IMR-90 (cell line): ENCODE measurements at regions not wholly inside any gene's neighbourhood (a gene's known extent, or its start where the extent isn't known, plus 50 kb on each side); places are given as distances from the start of the nearest gene placed in this dataset.

ENCODE experiments used
- ATAC-seq: fragments of 200-7000 bp; cut with Tn5 transposase; 2 replicates; pipeline ENCODE4 v1.9.1; 2020; ENCODE audit warnings: low read depth, mild to moderate bottlenecking, moderate library complexity
- BruUV-seq: library from RNA; stranded (reverse); fragments of 400-500 nt; replicated peaks from 2 replicates; lab custom pipeline; 2021; lab: Mats Ljungman, UMichigan
- CTCF ChIA-PET: fragments of 300-600 bp; formaldehyde crosslinking; extraction: SDS; loops from one replicate; lab custom pipeline; 2021; ENCODE audit warnings: antibody characterized with exemption; lab: Yijun Ruan, JAX
- POLR2A ChIA-PET: fragments of 300-600 bp; sonication (Branson Sonifier 250); formaldehyde crosslinking; loops from one replicate; lab custom pipeline; 2022; ENCODE audit warnings: antibody characterized with exemption; ENCODE audit not compliant: unreplicated experiment; lab: Charles Lee
- DNase-seq: peaks from one replicate; pipeline ENCODE4 v3.0.0; 2013
- H2AFZ ChIP-seq: replicated peaks from 2 replicates; pipeline ENCODE3; 2013; ENCODE audit warnings: low read length, mild to moderate bottlenecking; ENCODE audit not compliant: poor library complexity
- H2AK5ac ChIP-seq: 2 replicates; pipeline ENCODE4 v1.6.1; 2013; ENCODE audit warnings: low read depth, low read length, inconsistent platforms
- H2AK9ac ChIP-seq: replicated peaks from 2 replicates; pipeline ENCODE3; 2013; ENCODE audit warnings: mild to moderate bottlenecking, low read depth, low read length, moderate library complexity; ENCODE audit not compliant: poor library complexity
- H2BK120ac ChIP-seq: 2 replicates; pipeline ENCODE4 v1.6.1; 2013; ENCODE audit warnings: low read depth, low read length, inconsistent platforms
- H2BK15ac ChIP-seq: 3 replicates; pipeline ENCODE4 v1.6.1; 2013; ENCODE audit warnings: low read depth, low read length, inconsistent platforms
- H2BK20ac ChIP-seq: 2 replicates; pipeline ENCODE4 v1.6.1; 2013; ENCODE audit warnings: low read depth, mild to moderate bottlenecking, inconsistent platforms, low read length, moderate library complexity
- H2BK5ac ChIP-seq: 2 replicates; pipeline ENCODE4 v1.6.1; 2013; ENCODE audit warnings: mild to moderate bottlenecking, low read depth, low read length, inconsistent platforms; ENCODE audit not compliant: poor library complexity, severe bottlenecking
- H3K14ac ChIP-seq: replicated peaks from 2 replicates; pipeline ENCODE4 v1.6.1; 2013; ENCODE audit warnings: low read depth, low read length, inconsistent platforms
- H3K18ac ChIP-seq: 2 replicates; pipeline ENCODE4 v1.6.1; 2013; ENCODE audit warnings: low read depth, low read length, control low read depth
- H3K23ac ChIP-seq: 2 replicates; pipeline ENCODE4 v1.6.1; 2013; ENCODE audit warnings: low read depth, low read length, inconsistent platforms
- H3K27ac ChIP-seq: 2 replicates; pipeline ENCODE4 v1.5.1; 2013; ENCODE audit warnings: mild to moderate bottlenecking, control low read depth, low read length; ENCODE audit not compliant: insufficient read depth
- H3K27me3 ChIP-seq: 2 replicates; pipeline ENCODE4 v1.6.1; 2013; ENCODE audit warnings: low read length; ENCODE audit not compliant: control insufficient read depth, insufficient read depth
- H3K36me3 ChIP-seq: 2 replicates; pipeline ENCODE4 v1.6.1; 2013; ENCODE audit warnings: low read length, mixed read lengths; ENCODE audit not compliant: control insufficient read depth, insufficient read depth
- H3K4ac ChIP-seq: 2 replicates; pipeline ENCODE4 v1.6.1; 2013; ENCODE audit warnings: low read depth, low read length, inconsistent platforms
- H3K4me1 ChIP-seq: 2 replicates; pipeline ENCODE4 v1.6.1; 2013; ENCODE audit warnings: low read length, mixed read lengths; ENCODE audit not compliant: control insufficient read depth, insufficient read depth
- H3K4me2 ChIP-seq: 2 replicates; pipeline ENCODE4 v1.6.1; 2013; ENCODE audit warnings: low read depth, mild to moderate bottlenecking, control low read depth, low read length, moderate library complexity
- H3K4me3 ChIP-seq: 2 replicates; pipeline ENCODE4 v1.5.1; 2013; ENCODE audit warnings: low read depth, mild to moderate bottlenecking, control low read depth, low read length, moderate library complexity; ENCODE audit not compliant: insufficient read depth
- H3K56ac ChIP-seq: 2 replicates; pipeline ENCODE4 v1.6.1; 2013; ENCODE audit warnings: low read length, inconsistent platforms; ENCODE audit not compliant: insufficient read depth; ENCODE audit errors: extremely low read depth
- H3K79me1 ChIP-seq, 2 experiments: 2 replicates each; pipeline ENCODE4 v1.6.1; 2013; ENCODE audit warnings: low read length in 2 of 2, inconsistent platforms in 1 of 2, low read depth in 1 of 2
- H3K9ac ChIP-seq: 2 replicates; pipeline ENCODE4 v1.6.1; 2013; ENCODE audit warnings: low read depth, low read length, control low read depth
- H3K9me1 ChIP-seq: 2 replicates; pipeline ENCODE4 v1.6.1; 2013; ENCODE audit warnings: low read length, inconsistent platforms; ENCODE audit not compliant: insufficient read depth
- H3K9me3 ChIP-seq: 2 replicates; pipeline ENCODE4 v1.6.1; 2013; ENCODE audit warnings: low read length; ENCODE audit not compliant: control insufficient read depth, insufficient read depth
- H4K20me1 ChIP-seq: 2 replicates; pipeline ENCODE4 v1.6.1; 2013; ENCODE audit warnings: low read length, inconsistent platforms; ENCODE audit not compliant: insufficient read depth
- H4K5ac ChIP-seq: 2 replicates; pipeline ENCODE4 v1.6.1; 2013; ENCODE audit warnings: mild to moderate bottlenecking, low read depth, low read length, control low read depth
- H4K8ac ChIP-seq, 2 experiments: 2 replicates each; pipeline ENCODE4 v1.6.1; 2013; ENCODE audit warnings: low read depth in 2 of 2, low read length in 2 of 2, control low read depth in 1 of 2, inconsistent platforms in 1 of 2
- H4K91ac ChIP-seq: 2 replicates; pipeline ENCODE4 v1.6.1; 2013; ENCODE audit warnings: low read depth, low read length, inconsistent platforms; ENCODE audit not compliant: insufficient read depth
- CHD1 ChIP-seq: IDR thresholded peaks from 2 replicates; pipeline ENCODE4 v1.6.1; 2012; ENCODE audit warnings: low read depth, low read length, improper control_type of control experiment
- CTCF ChIP-seq: conservative IDR thresholded peaks from 2 replicates; pipeline ENCODE4 v1.5.1; 2012; ENCODE audit warnings: mild to moderate bottlenecking, low read depth, low read length, improper control_type of control experiment
- FOS ChIP-seq: fragments of 150-350 bp; IDR thresholded peaks from 2 replicates; pipeline ENCODE4 v1.6.1; 2016; ENCODE audit warnings: low read depth, low read length
- NFE2L2 ChIP-seq: fragments of 150-350 bp; IDR thresholded peaks from 2 replicates; pipeline ENCODE4 v1.6.1; 2016; ENCODE audit warnings: low read depth, mild to moderate bottlenecking, low read length
- RAD21 ChIP-seq: IDR thresholded peaks from 2 replicates; pipeline ENCODE4 v1.6.1; 2012; ENCODE audit warnings: low read length, improper control_type of control experiment
- RCOR1 ChIP-seq: IDR thresholded peaks from 2 replicates; pipeline ENCODE4 v1.6.1; 2012; ENCODE audit warnings: mild to moderate bottlenecking, low read length, improper control_type of control experiment; ENCODE audit not compliant: insufficient replicate concordance
- RFX5 ChIP-seq: IDR thresholded peaks from 2 replicates; pipeline ENCODE4 v1.8.0; 2012; ENCODE audit warnings: low read depth, mild to moderate bottlenecking, low read length, moderate library complexity
- SMC3 ChIP-seq: fragments of 150-350 bp; IDR thresholded peaks from 2 replicates; pipeline ENCODE4 v1.6.1; 2016; ENCODE audit warnings: low read depth, mild to moderate bottlenecking, antibody characterized with exemption, low read length, moderate library complexity
- dilution Hi-C: fragments of 300-500 bp; cut with HindIII; formaldehyde crosslinking; loops from one replicate; pipeline ENCODE4 v1.14.3; 2018; ENCODE audit warnings: low sequenced_read_pairs; ENCODE audit not compliant: unreplicated experiment
- in situ Hi-C: fragments of 300-500 bp; cut with MboI; formaldehyde crosslinking; loops from 3 replicates; pipeline ENCODE4 v1.14.3; 2019; ENCODE audit warnings: low sequenced_read_pairs, inconsistent platforms, mixed read lengths
- intact Hi-C: fragments of 100-400 bp; cut with micrococcal nuclease; formaldehyde crosslinking; loops from 2 replicates; pipeline ENCODE4 v1.10.0; 2022

- Histone ChIP-seq H3K56ac (no peak overlapping the region), H2AK5ac (no peak overlapping the region), H3K14ac (no peak overlapping the region), H3K18ac (no peak overlapping the region), H2BK120ac (no peak overlapping the region), H2BK5ac (no peak overlapping the region), H3K4me3 (no peak overlapping the region), H4K91ac (no peak overlapping the region), H3K4me2 (no peak overlapping the region), H3K4ac (no peak overlapping the region), H4K20me1 (no peaks in the 10 kb centered on the region), H3K9ac (no peak overlapping the region), H2AFZ (no peak overlapping the region), H3K27ac (no peak overlapping the region), H4K5ac (no peak overlapping the region), H3K36me3 (no peaks in the 10 kb centered on the region), H3K4me1 (no peaks in the 10 kb centered on the region), H2BK20ac (no peak overlapping the region), H3K79me1 (no peaks in the 10 kb centered on the region), H3K27me3 (no peaks in the 10 kb centered on the region), H4K8ac (no peak overlapping the region), H2AK9ac (no peak overlapping the region), H3K9me3 (no peaks in the 10 kb centered on the region), H3K23ac (no peak overlapping the region), H3K9me1 (no peaks in the 10 kb centered on the region), H2BK15ac (no peak overlapping the region)
- in situ Hi-C loops (no loop called here), intact Hi-C loops (no loop called here), dilution Hi-C loops (no loop called here)
- BruUV-seq: no TSS peak
- CTCF ChIA-PET: no interaction called here
- no peak for DNase-seq
- TF ChIP-seq SMC3 (no peak), CTCF (no peak), FOS (no peak), CHD1 (no peak), RCOR1 (no peak), RFX5 (no peak), RAD21 (no peak), NFE2L2 (no peak)
- POLR2A ChIA-PET: no interaction called here
- ATAC-seq: no peak
These were observed 935.8 kb downstream of the DTWD2 start for GRCh38 chr5:118052503-118052902.
